Transverse colon (tissue), 4 donors: ENCODE measurements at regions not wholly inside any gene's neighbourhood (a gene's known extent, or its start where the extent isn't known, plus 50 kb on each side); places are given as distances from the start of the nearest gene placed in this dataset.

Source experiments
- DNase-seq: peaks from one replicate; pipeline ENCODE4 v3.0.0-alpha.2; 2019
- H3K27ac ChIP-seq, 4 donors: fragments of 200-600 bp; sonication (generic); 2 replicates each; pipeline ENCODE4 v1.5.1; 2016 to 2018; ENCODE audit warnings: inconsistent platforms in 4 of 4
- H3K27me3 ChIP-seq: fragments of 200-600 bp; sonication (generic); 2 replicates; pipeline ENCODE4 v1.5.1; 2017; ENCODE audit warnings: inconsistent platforms
- H3K36me3 ChIP-seq, 4 donors: fragments of 200-600 bp; sonication (generic); 2 replicates each; pipeline ENCODE4 v1.5.1; 2017 to 2019; ENCODE audit warnings: inconsistent platforms in 4 of 4
- H3K4me1 ChIP-seq, 4 donors: fragments of 200-600 bp; sonication (generic); 2 replicates each; pipeline ENCODE4 v1.5.1; 2017 to 2020; ENCODE audit warnings: inconsistent platforms in 4 of 4
- H3K4me3 ChIP-seq, 4 donors: fragments of 200-600 bp; sonication (generic); 1 replicate in 1 of 4; 2 replicates in 3 of 4; pipeline versions ENCODE4 v1.5.1 to v1.6.1; 2017 to 2019; ENCODE audit warnings: inconsistent platforms in 4 of 4
- H3K9me3 ChIP-seq, 2 donors: fragments of 200-600 bp; sonication (generic); 2 replicates each; pipeline ENCODE4 v1.5.1; 2017 to 2019; ENCODE audit warnings: inconsistent platforms in 2 of 2
- EP300 ChIP-seq: sonication (generic); formaldehyde crosslinking; IDR thresholded peaks from one replicate; pipeline ENCODE4 v1.6.1; 2017; ENCODE audit warnings: antibody characterized with exemption, low read depth
- POLR2A ChIP-seq: fragments of 450-650 bp; IDR thresholded peaks from one replicate; pipeline ENCODE4 v1.6.1; 2016; ENCODE audit warnings: antibody characterized with exemption, mild to moderate bottlenecking, moderate library complexity
- POLR2AphosphoS5 ChIP-seq, 3 donors: sonication (generic); formaldehyde crosslinking; IDR thresholded peaks; one replicate each; pipeline ENCODE4 v1.6.1; 2016; ENCODE audit warnings: antibody characterized with exemption in 3 of 3
- WGBS, 2 donors: methylation state at CpG; one replicate each; pipeline ENCODE4 v1.1.5; 2018; ENCODE audit warnings: low coverage in 1 of 2; 5-methylcytosine and 5-hydroxymethylcytosine counted together
- in situ Hi-C, 4 donors: fragments of 200-750 bp; cut with MboI; loops; one replicate each; pipeline versions ENCODE4 v1.15.0 to v1.15.1; 2017; ENCODE audit warnings: low sequenced_read_pairs in 3 of 4, low pct_ligation_motif_present in 1 of 4, low pct_unique_long_range_greater_than_20kb in 1 of 4
- intact Hi-C: fragments of 100-400 bp; cut with DNase I; formaldehyde crosslinking; loops from one replicate; pipeline ENCODE4 v1.15.1; 2023; ENCODE audit warnings: low total_unique reads
- TF ChIP-seq, protein P1 (sequence below), 5 experiments: fragments of 200-600 bp in 3 of 5; fragments of 450-650 bp in 2 of 5; sonication (generic) in 3 of 5; IDR thresholded peaks; 1 replicate in 2 of 5; 2 replicates in 3 of 5; pipeline ENCODE4 v1.5.1; 2016 to 2017; ENCODE audit warnings: antibody characterized with exemption in 5 of 5, inconsistent platforms in 3 of 5, mild to moderate bottlenecking in 2 of 5, moderate library complexity in 1 of 5

DNA sequence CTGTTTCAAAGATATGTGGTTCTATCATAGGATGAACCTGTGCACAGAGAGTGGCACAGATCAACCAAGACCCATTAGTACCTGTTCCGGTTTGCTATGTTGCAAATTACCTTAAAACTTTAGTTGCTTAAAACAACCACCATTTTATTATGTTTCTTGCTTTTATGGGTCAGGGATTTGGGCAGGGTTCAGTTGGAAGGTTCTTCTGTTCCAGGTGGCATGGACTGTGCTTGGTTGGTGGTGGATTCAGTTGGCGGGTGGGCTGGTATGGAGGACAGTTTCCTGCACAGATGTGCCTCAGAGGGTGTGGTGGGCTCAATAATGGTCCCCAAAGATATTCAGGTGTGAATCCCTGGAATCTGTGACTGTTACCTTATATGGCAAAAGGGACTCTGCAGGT lies 166.3 kb downstream of the SLC35B3 start:
- WGBS, 2 donors: 69 to 80% methylated on average over 2 of the region's 2 CpGs
- Histone ChIP-seq H3K4me3 (no peak overlapping the region), H3K27me3 (no peaks in the 10 kb centered on the region), H3K4me1 (no peaks in the 10 kb centered on the region), H3K36me3 (no peaks in the 10 kb centered on the region), H3K27ac (no peak overlapping the region), H3K9me3 (no peaks in the 10 kb centered on the region)
- intact Hi-C loops (no loop called here), in situ Hi-C loops (no loop called here)
- TF ChIP-seq EP300 (no peak), POLR2AphosphoS5 (IDR thresholded peaks at IDR 0.05) (no peak), POLR2A (no peak)
- TF ChIP-seq, protein P1, sequence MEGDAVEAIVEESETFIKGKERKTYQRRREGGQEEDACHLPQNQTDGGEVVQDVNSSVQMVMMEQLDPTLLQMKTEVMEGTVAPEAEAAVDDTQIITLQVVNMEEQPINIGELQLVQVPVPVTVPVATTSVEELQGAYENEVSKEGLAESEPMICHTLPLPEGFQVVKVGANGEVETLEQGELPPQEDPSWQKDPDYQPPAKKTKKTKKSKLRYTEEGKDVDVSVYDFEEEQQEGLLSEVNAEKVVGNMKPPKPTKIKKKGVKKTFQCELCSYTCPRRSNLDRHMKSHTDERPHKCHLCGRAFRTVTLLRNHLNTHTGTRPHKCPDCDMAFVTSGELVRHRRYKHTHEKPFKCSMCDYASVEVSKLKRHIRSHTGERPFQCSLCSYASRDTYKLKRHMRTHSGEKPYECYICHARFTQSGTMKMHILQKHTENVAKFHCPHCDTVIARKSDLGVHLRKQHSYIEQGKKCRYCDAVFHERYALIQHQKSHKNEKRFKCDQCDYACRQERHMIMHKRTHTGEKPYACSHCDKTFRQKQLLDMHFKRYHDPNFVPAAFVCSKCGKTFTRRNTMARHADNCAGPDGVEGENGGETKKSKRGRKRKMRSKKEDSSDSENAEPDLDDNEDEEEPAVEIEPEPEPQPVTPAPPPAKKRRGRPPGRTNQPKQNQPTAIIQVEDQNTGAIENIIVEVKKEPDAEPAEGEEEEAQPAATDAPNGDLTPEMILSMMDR (IDR thresholded peaks at IDR 0.05): no peak
- DNase-seq: no peak

DNA sequence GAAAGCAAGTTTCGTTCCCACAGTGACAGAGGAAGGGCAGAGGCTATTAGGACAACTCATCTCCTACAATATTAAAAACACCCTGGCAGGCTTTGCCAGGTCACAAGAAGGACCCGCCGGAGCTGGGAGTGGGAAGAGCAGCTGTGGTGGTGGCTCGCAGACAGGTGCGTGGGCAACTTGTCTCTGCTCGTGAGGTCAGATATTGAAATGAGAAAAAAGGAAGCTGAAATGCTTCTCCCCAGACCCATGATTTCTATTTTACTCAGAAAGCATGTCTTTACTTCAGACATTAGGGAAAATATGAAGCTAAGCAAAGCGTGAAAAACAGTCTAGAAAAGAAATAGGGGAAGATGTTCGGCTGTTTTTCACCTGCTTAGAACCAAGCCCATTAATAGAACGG lies 166.3 kb upstream of the EEF1E1 start:
- DNase-seq: no peak
- intact Hi-C loops: no loop called here
- TF ChIP-seq POLR2AphosphoS5 (IDR thresholded peaks at IDR 0.05): no peak
- TF ChIP-seq EP300: no peak
- TF ChIP-seq, protein P1 (IDR thresholded peaks at IDR 0.05): no peak
- no peak for TF ChIP-seq POLR2A
- H3K4me3 ChIP-seq: no peak overlapping the region
- no peaks in the 10 kb centered on the region for H3K9me3 ChIP-seq
- no peaks in the 10 kb centered on the region for H3K36me3 ChIP-seq
- H3K27ac ChIP-seq: no peak overlapping the region
- WGBS, 2 donors: 71 to 72% methylated on average over 8 to 9 of the region's 9 CpGs
- H3K27me3 ChIP-seq: no peaks in the 10 kb centered on the region
- no peaks in the 10 kb centered on the region for H3K4me1 ChIP-seq
- in situ Hi-C loops: no loop called here

DNA sequence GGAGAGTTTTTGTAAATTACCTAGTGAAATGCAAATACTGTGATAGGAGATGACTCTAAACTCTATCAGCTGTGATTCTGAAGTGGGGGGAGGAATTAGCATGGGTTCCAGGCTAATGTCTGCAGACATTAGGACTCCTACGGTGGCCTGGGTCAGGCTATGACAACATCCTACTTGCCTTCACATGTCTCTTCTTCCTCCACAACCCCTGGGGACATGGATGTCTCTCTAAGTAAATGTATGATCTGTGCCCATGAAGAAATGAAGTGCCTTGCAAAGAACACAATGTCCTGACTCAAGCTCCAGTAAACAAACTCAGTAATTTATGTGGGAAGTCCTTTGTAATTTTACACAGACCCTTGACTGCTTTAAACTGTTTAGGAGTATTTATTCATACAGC lies 165.8 kb upstream of the EEF1E1 start:
- Histone ChIP-seq H3K27me3 (no peaks in the 10 kb centered on the region), H3K9me3 (no peaks in the 10 kb centered on the region), H3K36me3 (no peaks in the 10 kb centered on the region), H3K4me1 (no peaks in the 10 kb centered on the region), H3K27ac (no peak overlapping the region), H3K4me3 (no peak overlapping the region)
- DNase-seq: no peak
- WGBS, 2 donors: 60% methylated on average over 1 of the region's 1 CpG; no CpG with 5 or more reads in 1 of the 2 donors
- in situ Hi-C loops (no loop called here), intact Hi-C loops (no loop called here)
- TF ChIP-seq POLR2A (no peak), POLR2AphosphoS5 (IDR thresholded peaks at IDR 0.05) (no peak), EP300 (no peak)
- TF ChIP-seq, protein P1 (IDR thresholded peaks at IDR 0.05): no peak

DNA sequence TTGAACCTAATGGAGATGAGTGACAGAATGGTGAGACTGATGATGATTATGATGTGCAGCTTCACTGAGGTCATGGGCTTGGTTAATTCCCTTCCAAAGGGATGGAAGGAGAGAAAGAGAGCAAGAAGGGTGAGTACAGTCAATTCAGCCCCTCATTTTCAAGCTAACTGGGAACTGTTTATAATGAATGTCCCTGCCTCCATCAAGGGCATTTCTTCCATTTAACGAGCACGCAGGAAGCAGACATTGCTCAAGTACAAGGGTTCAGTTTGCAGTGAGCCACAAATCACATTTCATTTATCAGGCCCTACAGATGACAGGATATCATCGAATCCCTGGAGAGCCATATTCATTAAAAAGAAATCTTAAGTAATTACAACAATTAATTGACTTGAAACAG lies 158.3 kb upstream of the EEF1E1 start:
- in situ Hi-C loops: no loop called here

More for the DNA sequence above, 158.3 kb upstream of the EEF1E1 start:
- Histone ChIP-seq H3K27me3 (no peaks in the 10 kb centered on the region), H3K4me3 (no peak overlapping the region), H3K4me1 (no peaks in the 10 kb centered on the region), H3K9me3 (no peaks in the 10 kb centered on the region), H3K36me3 (no peaks in the 10 kb centered on the region), H3K27ac (no peak overlapping the region)
- 64 to 80% methylated on average over 1 to 3 of the region's 3 CpGs for WGBS, 2 donors
- DNase-seq: no peak
- TF ChIP-seq, protein P1 (IDR thresholded peaks at IDR 0.05): no peak
- no peak for TF ChIP-seq POLR2A
- no peak for TF ChIP-seq POLR2AphosphoS5 (IDR thresholded peaks at IDR 0.05)
- no peak for TF ChIP-seq EP300
- intact Hi-C loops: no loop called here
